HG03064 (cell line): ENCODE measurements at regions not wholly inside any gene's neighbourhood (a gene's known extent, or its start where the extent isn't known, plus 50 kb on each side); places are given as distances from the start of the nearest gene placed in this dataset.

Source experiments
- ATAC-seq: cut with Tn5 transposase; IDR thresholded peaks from one replicate; pipeline ENCODE4 v1.9.1; 2021; ENCODE audit warnings: low read depth; ENCODE audit not compliant: unreplicated experiment

DNA sequence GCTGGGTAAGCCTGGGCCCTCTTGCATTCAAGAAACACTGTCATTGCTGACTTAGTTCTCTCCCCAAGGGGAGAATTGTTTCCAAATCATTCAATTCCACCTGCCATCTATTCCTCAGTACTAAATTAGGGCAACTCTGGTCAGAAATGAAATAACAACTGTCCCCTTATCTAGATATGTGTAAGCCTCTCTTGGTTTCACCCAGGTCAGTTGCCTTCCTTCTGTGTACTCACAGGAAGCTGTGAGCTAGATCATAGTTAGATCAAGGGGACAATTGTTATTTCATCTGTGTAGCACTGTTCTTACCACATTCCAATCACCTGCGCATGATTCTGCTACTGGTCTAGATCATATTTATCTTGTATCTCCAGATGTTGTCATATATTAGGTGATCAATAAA, 483.0 kb upstream of the SORCS1 start:
- no peak for ATAC-seq

DNA sequence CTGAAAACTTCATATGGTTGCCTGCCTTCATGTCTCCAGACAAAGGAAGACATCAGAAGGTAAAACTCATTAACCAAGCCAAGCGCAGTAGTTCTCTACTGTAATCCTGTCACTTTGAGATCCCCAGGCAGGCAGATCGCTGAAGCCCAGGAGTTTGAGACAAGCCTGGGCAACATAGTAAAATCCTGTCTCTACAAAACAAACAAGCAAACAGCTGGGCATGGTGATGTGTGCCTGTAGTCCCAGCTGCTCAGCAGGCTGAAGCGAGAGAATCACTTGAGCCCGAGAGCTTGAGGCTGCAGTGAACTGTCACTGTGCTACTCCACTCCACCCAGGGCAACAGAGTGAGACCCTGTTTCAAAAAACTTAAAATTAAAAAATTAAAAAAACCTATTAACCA, 467.4 kb upstream of the SORCS1 start:
- no peak for ATAC-seq

DNA sequence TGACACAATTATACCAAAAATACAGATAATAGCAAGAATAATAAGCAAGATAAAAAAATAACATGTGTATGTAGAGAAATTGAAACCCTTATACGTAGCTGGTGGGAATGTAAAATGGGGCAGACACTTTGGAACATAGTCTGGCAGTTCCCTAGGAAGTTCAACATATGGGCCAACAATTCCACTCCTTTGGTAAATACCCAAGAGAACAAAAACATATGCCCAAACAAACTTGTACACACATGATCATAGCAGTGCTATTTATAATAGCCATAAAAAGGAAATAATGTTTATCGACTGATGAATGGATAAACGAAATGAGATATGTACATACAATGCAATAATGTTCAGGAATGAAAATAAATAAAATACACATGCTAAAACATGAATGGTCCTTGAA, 462.4 kb upstream of the SORCS1 start:
- ATAC-seq = no peak

DNA sequence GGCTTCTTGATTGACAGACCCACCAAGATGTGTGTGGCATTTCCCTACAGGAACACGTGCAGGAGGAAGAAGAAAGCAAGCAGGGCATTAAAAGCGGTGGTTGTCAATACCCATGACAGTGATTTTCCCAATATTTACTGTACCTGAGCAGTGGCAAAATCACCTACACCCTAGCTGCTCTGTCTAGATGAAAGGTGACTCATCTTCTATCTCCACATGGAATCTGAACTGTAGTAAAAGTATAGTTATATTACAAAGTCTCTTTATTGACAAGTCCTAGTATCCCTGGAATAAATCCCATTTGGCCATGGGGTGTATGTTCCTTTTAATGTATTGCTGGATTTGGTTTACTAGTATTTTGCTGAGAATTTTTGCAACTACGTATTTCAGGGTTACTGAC, 458.8 kb upstream of the SORCS1 start:
- ATAC-seq = no peak

DNA sequence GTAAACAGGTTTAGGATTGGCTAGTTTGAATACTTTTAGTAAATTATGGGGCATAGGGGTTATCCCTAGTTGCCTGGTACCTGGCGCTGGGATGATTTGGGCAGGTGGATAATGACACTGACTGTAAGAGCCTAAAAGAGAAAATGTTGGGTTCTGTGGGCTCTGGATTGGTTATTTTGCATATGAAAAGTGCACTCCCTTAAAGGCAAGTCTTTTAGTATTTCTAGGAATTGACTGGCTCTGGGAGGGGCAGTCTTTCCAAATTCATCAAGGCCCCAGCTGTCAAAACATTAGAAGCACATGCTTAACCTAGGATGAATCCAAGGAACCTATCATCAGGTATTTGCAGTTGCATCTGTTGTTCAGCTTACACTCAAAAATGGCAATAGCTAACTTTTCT, 454.6 kb upstream of the SORCS1 start:
- no peak for ATAC-seq

DNA sequence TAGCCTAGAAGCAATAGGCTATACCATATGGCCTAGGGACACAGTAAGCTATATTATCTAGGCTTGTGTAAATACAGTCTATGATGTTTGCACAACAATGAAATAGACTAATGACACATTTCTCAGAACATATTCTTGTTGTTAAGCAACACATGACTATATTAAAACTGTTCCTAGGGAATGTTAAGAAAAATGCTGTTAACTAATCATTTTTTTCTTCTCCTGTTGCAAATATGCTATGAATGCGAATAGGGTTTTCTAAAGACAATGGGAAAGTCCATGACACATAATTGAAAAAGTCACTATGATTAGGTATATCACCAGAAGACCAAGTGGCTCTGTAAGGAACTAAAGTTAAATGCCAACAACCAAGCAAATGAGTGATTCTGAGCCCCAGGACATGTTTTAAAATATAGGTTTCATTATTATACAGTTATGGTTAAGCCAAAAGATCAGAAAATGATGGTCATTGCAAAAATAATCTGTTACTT, 454.0 kb upstream of the SORCS1 start:
- ATAC-seq = no peak

DNA sequence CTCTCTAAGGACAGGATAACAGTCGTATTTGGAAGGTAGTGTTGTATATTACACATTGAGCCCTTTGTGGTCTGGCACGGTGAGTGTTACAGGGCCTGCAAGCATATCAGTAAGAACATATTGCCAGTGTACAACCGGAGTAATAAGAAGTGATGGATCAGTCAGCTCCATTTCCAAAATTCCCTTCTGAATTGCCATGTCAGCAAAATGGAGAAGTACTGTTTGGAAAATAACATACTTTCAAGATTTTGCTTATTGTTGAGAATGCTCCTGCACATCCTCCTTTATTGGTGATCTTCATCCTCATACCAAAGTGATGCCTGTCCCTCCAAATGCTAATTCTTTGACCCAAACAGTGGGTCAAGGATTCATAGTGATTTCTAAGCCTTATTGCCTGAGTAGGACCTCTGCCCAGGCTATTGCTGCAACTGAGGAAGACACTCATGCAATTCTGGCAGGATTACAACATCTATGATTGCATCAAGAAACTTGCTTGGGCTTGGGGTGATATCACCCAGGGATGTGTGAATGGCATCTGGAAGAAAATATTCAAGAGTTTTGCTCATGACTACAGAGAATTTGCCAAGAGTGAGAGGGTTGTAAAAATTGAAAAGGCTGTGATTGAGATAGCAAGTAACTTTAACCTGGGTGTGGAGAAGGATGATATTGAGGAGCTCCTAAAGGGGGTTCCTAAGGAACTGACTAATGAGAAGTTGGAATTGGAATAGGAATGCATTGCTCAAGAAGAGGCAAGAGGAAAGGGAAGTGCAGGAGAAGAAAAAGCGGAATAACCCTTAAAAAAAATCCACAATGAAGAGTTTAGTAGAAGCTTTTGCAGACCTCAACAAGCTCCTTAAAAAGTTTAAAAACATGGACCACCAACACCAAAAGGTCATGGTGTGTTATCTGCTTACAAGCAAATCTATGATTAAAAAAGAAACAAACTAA, 452.2 kb upstream of the SORCS1 start:
- ATAC-seq = no peak

DNA sequence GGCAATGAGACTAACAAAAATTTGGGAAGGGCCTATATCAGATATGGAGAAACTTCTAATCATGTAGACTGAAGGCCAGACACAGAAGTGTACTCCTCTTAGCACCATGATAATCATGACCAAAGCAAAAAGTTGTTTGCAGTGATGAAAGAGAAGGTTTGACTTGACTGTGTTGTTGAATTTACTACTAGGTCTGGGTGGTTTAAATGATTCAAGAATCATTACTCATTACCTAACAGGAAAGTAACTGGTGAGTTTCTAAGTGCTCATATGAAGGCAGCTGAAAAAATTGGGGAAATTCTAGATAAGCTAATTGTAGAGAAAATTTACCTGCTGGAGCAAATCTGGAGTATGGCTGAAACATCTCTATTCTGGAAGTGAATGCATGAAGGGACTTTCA, 451.5 kb upstream of the SORCS1 start:
- ATAC-seq = no peak

DNA sequence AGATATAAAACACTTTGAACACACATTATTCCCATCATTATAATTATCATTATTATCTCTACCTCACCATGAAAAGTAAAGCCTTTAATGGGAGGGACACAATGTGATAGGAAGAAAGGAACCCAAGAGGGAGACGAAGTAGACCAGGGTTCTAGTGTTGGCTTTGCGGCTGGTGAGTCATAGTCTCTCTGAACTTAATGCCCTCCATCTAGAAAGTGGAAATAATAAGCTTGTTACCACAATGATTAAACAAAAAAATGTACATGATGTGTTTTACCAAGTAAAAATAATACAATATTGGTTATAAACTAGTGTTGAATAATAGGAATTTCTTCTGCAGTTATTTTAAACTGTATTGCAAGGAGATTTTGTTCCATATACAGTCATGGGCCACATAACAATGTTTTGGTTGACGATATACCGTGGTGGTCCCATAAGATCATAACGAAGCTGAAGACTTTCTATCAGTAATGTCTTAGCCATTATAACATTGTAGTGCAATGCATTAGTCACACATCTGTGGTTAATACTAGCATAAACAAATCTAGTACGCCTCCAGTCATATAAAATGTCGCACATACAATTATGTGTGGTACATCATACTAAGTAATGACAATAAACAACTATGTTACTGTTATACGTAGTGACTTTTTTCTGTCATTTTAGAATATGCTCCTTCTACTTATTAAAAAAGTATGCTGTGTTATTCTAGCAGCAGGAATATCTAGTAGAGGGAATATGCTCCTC, 450.6 kb upstream of the SORCS1 start:
- ATAC-seq = no peak

DNA sequence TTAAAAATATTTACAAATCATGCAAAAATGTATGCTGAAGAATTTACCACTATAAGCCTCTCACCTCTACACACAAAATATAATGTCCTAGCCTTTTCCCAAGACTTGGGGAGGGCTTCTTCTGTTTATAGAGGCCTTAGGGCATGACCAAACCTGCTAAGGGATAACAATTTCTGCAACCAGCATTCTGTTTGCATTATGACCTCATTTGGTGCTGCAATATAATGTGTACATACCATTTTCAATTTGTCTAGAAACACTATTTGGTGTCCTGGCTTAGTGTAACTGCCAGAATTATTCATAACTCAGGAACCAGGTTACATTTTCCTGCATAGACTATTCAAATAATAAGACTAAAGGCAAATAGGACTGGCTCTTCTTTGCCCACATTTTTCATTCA, 446.6 kb upstream of the SORCS1 start:
- no peak for ATAC-seq

DNA sequence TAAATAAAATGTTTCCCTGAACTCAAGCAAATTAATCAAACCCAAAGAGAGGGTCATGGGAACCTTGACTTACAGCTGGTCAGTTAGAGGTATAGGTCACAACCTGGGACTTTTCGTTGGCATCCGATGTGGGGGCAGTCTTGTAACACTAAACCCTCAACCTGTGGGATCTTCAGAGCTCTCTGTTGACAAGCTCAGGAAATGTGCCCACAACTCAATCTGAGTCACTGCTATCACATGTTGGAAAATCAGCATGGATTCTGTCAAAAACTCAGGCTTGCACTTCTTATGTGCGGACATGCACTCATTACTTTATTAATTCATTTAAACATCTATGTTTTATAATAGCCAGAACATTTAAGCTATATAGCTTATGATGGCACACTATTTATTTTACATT, 424.6 kb upstream of the SORCS1 start:
- no peak for ATAC-seq

DNA sequence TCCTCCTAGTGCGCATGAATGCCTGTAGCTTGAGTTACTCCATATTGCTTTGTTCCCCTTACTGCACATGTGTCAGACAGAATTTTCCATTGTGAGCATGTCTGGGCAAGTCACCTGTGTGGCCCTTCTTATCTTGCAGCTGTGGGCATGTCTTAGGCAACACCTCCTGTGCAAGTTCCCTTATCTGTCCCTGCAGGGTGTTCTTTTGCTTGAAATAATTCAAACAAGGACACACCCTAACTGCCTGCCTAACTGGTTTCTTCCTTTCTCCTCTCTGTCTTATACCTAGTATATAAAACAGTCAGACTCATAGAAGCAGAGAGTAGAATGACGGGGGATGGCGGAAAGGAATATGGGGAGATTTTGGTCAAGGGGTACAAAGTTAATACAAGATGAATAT, 421.1 kb upstream of the SORCS1 start:
- ATAC-seq = no peak

DNA sequence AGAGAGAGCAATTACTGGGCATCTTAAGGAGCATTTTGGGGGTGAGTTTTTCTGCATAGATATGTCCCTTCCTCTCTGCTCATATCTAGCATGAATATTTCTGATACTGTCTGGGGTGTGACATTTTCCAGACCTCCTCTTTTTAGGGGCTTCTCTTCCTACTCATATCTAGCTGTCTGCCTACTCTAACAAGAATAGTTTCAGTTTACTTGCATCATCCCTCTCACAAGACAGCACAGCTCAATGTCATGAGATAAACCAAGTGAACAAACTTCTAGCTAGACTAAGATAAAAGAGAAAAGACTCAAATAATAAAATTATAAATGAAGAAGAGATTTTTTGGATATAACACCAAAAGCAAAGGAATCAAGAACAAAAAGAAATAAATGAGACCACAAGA, 419.5 kb upstream of the SORCS1 start:
- no peak for ATAC-seq

DNA sequence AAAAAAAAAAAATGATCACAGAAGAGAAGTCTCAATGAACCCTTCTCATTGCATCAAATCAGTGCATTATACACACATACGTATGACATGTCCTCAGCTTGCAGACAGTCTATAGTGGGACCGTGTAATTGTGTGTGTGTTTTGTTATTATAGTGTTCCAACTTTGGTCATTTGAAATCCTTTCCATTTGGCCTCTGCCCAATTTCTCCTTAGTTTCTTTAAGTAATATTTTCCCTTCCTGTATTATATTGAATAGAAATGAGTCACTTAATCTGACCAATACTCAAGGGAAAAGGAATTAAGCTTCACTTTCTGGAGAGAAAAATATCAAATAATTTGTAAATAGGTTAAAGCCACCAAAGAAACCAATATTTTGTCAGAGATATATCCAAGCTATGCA, 415.5 kb upstream of the SORCS1 start:
- ATAC-seq = no peak

DNA sequence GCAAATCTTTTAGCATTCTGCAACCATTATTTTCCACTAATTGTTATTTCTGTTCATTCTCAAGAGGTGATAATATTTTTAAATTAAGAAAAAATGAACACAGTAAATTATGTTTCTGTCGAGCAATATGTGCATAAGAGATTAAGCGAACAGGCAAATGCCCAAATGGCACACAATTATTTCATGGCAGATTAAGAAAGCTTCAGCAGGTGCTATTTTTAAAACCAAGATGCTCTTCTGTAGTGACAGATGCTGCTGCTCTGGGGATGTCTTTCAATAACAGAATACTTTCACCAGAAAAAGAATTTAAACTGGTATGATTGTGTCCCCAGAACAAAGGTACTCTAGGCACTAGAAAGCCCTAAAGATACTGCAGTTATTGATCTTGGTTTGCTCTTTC, 412.7 kb upstream of the SORCS1 start:
- ATAC-seq = no peak

DNA sequence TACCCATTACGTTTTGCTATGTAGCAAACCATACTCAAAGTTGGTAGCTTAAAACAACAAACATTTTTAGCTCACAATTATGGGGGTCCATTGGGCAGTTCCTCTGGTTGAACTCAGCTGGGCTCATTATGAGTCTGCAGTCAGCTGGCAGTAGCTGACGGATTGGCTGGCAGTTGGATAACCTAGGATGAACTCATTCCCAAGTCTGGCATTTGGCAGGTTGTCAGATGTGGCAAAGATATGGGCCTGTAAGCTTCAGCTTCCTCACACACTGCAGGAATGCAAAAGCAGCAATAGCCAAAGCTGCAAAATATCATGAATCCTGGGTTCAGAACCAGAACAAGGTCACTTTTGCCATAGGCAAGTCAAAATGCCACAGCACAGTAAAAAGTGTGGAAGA, 412.2 kb upstream of the SORCS1 start:
- ATAC-seq = no peak

DNA sequence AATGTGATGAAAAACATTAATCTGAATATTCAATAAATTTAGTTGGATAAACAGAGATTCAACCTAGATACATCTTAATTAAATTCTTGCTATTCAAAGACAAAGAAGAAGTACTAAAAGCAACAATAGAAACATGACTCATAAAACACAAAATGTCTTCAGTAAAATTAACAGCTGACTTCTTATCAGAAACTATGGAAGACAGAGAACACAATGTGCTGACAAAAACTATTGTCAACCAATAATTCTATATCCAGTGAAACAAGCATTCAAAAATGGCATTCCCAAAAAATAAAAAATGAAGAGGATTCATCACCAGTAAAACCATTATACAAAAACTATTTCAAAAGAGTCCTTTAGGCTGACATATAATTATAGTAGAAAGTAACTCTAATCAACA, 400.5 kb upstream of the SORCS1 start:
- ATAC-seq = no peak

DNA sequence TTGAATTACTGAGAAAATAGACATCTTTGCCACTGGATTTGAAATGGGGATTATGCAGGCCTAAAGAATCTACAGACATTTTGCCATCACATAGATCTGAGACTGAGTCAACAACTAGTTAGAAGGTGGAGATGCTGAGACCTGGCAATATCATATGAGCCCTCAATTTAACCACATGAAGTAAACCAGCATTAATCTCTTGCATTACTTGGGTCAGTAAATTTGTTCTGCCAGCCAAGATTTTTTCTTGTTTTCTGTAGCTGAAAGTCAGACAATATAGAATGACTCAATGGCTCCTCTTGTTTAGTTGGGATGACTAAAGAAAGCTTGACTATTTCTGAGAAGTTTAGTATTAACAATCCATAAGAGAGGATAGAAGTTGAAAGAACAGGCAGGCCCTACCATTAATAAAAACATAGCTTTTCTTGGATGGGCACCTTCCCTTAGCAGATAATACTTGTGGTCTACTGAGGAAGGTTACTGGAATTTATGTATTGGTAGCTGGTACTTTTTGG, 396.7 kb upstream of the SORCS1 start:
- ATAC-seq = no peak

DNA sequence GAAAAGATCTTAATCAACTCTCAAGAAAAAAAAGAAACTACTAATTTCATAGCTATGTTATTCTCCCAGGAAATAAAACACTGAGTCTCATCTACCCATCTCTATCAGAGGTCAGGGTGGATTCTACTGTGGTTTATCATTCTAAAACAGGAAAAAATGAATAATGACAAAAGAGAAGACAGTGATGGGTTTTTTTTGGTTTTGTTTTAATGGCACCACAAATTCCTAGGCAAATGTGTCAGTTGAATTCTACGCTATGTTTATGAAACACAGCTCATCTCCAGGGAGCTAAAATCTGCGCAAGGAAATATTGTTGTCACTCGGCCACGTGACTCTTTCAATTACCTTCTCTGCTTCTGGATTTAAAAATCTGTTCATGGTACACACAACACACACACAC, 393.4 kb upstream of the SORCS1 start:
- ATAC-seq = no peak

DNA sequence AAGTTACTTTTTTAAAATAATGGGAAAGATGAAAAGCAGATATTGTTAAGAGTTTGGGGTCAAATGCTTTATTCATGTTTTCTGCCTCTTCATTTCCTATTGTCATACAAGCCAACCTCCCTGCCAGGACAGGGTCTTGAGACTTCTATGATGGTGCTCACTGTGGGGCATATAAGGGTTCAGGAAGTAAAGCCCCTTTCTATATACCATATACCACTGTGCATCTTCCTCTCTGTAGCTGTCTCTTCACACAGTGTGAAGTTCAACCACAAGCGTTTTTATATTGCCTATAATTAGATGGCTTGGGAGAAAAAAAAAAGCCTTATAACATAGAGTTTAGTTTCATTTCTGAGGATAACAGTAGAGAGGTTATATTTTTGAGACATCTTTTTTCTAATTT, 389.8 kb upstream of the SORCS1 start:
- ATAC-seq = no peak

DNA sequence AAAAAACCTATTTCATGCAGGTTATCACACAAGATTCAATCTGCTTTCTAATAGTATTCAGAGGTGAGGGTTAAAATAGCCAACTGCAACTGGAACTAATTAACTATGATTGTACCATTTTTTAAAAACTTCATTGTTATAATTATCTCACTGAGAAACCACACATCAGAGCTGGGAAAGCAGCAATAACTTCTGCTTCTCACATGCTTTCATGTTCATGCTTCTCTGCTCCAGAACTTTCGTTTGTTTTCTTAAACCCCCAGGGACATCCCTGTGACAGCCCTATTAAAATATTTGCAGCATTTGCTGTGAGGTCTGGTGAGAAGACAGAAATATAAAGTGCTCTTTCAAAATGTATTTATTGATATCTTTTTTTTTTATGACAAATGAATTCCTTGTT, 389.0 kb upstream of the SORCS1 start:
- ATAC-seq = no peak

DNA sequence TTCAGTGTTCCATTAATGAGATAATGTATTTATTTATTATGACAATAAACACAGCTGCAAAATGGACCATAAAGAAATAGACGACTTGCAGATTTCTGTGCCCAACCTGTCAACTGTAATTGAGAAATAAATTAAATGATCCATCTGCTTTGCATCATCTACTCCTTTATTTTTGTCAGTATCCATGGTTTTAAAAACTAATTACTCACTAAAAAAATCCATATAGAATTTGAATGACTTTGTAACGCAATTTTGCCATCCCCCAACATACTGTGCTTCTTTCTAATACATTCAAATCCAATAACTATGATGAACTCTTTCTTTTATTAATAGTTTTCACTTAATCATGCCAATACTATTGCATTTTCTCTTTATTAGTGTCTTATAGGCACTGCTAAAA, 388.5 kb upstream of the SORCS1 start:
- no peak for ATAC-seq
